Esophagus (tissue), 2 donors: ENCODE measurements at regions not wholly inside any gene's neighbourhood (a gene's known extent, or its start where the extent isn't known, plus 50 kb on each side); places are given as distances from the start of the nearest gene placed in this dataset.

Experiments used
- H3K27ac ChIP-seq, 2 donors: one replicate each; pipeline ENCODE4 v1.5.1; 2013; ENCODE audit warnings: low read depth in 2 of 2, mild to moderate bottlenecking in 2 of 2, inconsistent platforms in 1 of 2, low read length in 1 of 2, moderate library complexity in 1 of 2
- H3K27me3 ChIP-seq, 2 donors: one replicate each; pipeline ENCODE4 v1.6.1; 2013; ENCODE audit warnings: low read length in 2 of 2, control low read depth in 1 of 2, mild to moderate bottlenecking in 1 of 2; ENCODE audit not compliant: insufficient read depth in 2 of 2, control insufficient read depth in 1 of 2
- H3K36me3 ChIP-seq, 2 donors: one replicate each; pipeline ENCODE4 v1.6.1; 2013; ENCODE audit warnings: low read length in 1 of 2; ENCODE audit not compliant: control insufficient read depth in 2 of 2, insufficient read depth in 2 of 2
- H3K4me1 ChIP-seq, 2 donors: one replicate each; pipeline ENCODE4 v1.6.1; 2013; ENCODE audit warnings: low read length in 1 of 2; ENCODE audit not compliant: control insufficient read depth in 2 of 2, insufficient read depth in 2 of 2
- H3K4me3 ChIP-seq, 2 donors: one replicate each; pipeline ENCODE4 v1.5.1; 2013; ENCODE audit warnings: low read length in 2 of 2, mild to moderate bottlenecking in 2 of 2, low read depth in 1 of 2, moderate library complexity in 1 of 2
- H3K9me3 ChIP-seq, 2 donors: one replicate each; pipeline ENCODE4 v1.6.1; 2013; ENCODE audit warnings: mild to moderate bottlenecking in 2 of 2, low read depth in 1 of 2, low read length in 1 of 2, moderate library complexity in 1 of 2; ENCODE audit not compliant: control insufficient read depth in 2 of 2, insufficient read depth in 1 of 2
- WGBS, 2 donors: extraction: QIAGEN DNeasy Blood & Tissue Kit; methylation state at CpG; one replicate each; pipeline ENCODE4 v1.1.7; 2013; 5-methylcytosine and 5-hydroxymethylcytosine counted together
- donor health status: healthy with polysubstance abuse.
- donor health status: Bipolar disorder and iron deficiency.

DNA sequence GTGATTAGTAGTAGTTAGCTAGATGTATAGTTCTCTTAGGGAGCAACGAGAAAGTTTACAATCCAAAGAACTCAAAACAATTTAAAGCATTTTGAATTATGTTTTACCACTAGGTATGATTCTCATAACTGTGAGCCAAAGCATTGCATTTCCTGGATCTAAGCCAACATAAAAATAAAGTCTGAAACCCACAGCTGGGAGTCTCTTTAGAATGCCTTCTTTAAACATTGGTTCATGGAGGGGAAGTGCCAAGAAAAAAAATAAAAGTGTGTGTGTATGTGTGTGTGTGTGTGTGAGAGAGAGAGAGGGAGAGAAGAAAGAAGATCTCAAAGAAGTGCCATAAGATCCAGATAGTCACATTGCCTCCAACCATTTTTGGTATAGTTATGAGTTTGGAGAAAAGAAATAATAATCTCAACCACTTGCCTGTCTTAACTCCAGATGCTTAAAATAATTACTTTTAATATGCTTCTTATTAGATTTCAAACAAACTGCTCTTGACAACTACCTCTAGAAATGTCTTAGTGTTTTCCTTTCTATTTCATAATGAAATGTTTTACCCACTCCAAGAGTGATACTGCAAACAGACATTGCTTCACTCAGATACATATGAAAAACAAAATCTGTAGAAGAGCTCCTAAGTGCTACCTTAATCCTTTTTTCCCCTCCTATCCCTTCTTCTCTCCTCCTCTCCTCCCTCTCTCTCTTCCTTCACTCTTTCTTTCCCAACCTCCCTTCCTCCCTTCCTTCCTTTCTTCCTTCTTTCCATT is 554.1 kb downstream of the KCTD12 start:
- H3K4me1 ChIP-seq, result no peaks in the 10 kb centered on the region
- no peak overlapping the region for H3K4me3 ChIP-seq
- WGBS, 2 donors, result 13 to 15% methylated on average over 1 of the region's 1 CpG
- no peaks in the 10 kb centered on the region for H3K9me3 ChIP-seq
- H3K36me3 ChIP-seq, result no peaks in the 10 kb centered on the region
- H3K27me3 ChIP-seq, result no peaks in the 10 kb centered on the region
- no peak overlapping the region for H3K27ac ChIP-seq

DNA sequence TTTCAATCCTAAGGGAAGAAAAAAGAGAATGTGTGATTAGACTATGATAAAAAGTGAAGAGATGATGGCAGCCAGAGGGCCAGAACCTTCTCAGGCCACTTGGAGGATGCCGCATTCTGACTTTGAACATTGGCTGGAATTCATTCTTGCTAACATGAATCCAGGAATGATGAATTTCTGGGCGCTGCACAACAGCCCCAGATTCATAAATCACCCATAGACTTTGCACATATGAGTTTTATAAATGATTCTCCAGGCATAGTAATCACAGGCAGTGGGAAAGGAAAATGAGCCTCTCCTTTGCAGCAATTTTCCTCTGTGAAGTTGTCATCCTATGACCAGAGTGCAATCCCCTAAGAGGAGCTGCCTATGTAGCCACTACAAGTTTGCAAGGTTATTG is 555.4 kb downstream of the KCTD12 start:
- no peak overlapping the region for H3K27ac ChIP-seq
- no peaks in the 10 kb centered on the region for H3K4me1 ChIP-seq
- 58 to 61% methylated on average over 2 of the region's 2 CpGs for WGBS, 2 donors
- H3K36me3 ChIP-seq, result no peaks in the 10 kb centered on the region
- no peak overlapping the region for H3K4me3 ChIP-seq
- no peaks in the 10 kb centered on the region for H3K27me3 ChIP-seq
- no peaks in the 10 kb centered on the region for H3K9me3 ChIP-seq

DNA sequence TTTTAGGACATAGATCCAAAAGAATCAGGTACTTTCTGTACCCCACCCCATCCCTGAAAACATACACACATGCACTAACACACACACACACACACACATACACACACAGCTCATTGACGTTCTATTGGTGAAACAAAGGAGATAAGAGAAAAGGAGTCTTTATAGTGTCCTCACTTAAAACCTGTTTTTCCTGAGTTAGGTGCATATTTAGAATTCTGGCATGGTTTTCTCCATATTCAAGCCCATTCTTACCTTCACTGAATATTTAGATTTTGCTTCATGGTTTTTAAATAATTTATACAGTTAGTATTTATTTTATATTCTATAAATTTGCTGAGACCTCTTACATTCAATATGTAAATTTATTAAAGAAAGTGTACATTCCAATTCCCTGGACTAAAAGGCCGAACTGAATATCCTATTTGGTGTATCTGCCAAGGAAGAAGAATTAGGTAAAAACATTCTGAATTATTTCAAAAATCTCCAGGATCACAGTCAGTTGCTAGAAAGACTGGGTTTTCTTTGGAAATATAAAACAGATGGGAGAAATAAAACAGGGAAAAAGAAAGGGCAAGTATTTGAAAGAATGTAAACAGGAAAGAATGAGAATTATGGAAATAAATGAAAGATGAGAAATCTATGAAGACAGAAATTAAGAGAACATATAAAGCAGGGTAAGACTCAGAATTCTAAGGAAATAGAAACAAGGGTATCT is 556.2 kb downstream of the KCTD12 start:
- H3K36me3 ChIP-seq, result no peaks in the 10 kb centered on the region
- 58 to 67% methylated on average over 2 of the region's 2 CpGs for WGBS, 2 donors
- H3K9me3 ChIP-seq, result no peaks in the 10 kb centered on the region

DNA sequence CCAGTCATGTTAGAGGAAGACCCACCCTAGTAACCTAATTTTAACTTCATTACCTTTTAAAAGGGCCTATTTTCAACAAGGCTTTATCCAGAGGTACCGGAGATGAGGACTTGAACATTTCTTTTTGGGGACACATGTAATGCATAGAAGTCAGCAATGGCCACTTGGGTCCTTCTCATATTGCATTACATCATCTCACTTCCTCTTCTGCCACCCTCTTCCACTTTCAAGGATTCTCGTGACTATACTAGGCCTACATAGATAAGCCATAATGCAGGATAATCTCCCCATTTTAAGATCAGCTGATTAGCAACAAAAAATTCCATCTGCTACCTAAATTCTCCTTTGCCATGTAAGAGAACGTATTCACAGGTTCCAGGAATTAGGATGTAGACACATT is 557.2 kb downstream of the KCTD12 start:
- WGBS, 2 donors, result 86 to 87% methylated on average over 3 of the region's 3 CpGs
- H3K9me3 ChIP-seq, result no peaks in the 10 kb centered on the region
- H3K36me3 ChIP-seq, result no peaks in the 10 kb centered on the region

More for the DNA sequence above, 556.2 kb downstream of the KCTD12 start:
- no peaks in the 10 kb centered on the region for H3K4me1 ChIP-seq
- H3K27me3 ChIP-seq, result no peaks in the 10 kb centered on the region
- no peak overlapping the region for H3K27ac ChIP-seq
- H3K4me3 ChIP-seq, result no peak overlapping the region

DNA sequence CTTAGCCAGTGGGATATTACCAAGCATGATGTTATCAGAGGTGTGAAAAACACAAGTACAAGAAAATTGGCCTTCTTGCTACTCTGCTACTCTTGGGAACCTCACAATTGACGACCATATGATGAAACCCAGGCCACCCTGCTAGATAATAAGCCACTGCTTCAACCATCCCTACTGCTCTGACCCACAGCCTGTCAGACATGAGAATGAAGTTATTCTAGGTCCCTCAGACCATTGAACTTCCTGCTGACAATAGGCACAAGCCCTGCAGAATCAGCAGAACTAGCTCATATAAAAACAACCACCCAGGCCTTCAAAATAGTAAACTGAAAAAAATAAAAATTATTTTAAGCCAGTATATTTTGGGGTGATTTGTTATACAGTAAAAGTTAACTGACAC is 559.9 kb downstream of the KCTD12 start:
- Histone ChIP-seq H3K4me1 (no peaks in the 10 kb centered on the region), H3K27me3 (no peaks in the 10 kb centered on the region), H3K27ac (no peak overlapping the region), H3K4me3 (no peak overlapping the region), H3K36me3 (no peaks in the 10 kb centered on the region), H3K9me3 (no peaks in the 10 kb centered on the region)
- 41 to 52% methylated on average over 1 of the region's 1 CpG for WGBS, 2 donors

More for the DNA sequence above, 557.2 kb downstream of the KCTD12 start:
- Histone ChIP-seq H3K4me1 (no peaks in the 10 kb centered on the region), H3K27ac (no peak overlapping the region), H3K27me3 (no peaks in the 10 kb centered on the region), H3K4me3 (no peak overlapping the region)

DNA sequence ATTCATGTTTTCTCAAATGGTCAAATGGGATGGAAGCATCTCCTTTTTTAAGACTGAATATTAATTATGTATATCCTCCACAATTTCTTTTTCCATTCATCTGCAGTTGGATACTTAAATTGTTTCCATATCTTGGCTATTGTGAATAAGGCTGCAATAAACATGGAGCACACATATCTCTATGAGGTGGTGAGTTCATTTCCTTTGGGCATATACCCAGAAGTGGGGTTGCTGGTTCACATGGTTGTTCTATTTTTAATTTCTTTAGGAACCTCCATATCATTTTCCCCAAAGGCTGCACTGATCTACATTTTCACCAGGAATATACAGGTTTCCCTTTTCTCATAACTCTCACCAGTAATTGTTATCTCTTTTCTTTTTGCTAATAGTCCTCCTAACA is 566.3 kb downstream of the KCTD12 start:
- H3K27ac ChIP-seq, result no peak overlapping the region
- no peaks in the 10 kb centered on the region for H3K4me1 ChIP-seq
- no peak overlapping the region for H3K4me3 ChIP-seq
- no peaks in the 10 kb centered on the region for H3K9me3 ChIP-seq
- H3K27me3 ChIP-seq, result no peaks in the 10 kb centered on the region
- no peaks in the 10 kb centered on the region for H3K36me3 ChIP-seq

DNA sequence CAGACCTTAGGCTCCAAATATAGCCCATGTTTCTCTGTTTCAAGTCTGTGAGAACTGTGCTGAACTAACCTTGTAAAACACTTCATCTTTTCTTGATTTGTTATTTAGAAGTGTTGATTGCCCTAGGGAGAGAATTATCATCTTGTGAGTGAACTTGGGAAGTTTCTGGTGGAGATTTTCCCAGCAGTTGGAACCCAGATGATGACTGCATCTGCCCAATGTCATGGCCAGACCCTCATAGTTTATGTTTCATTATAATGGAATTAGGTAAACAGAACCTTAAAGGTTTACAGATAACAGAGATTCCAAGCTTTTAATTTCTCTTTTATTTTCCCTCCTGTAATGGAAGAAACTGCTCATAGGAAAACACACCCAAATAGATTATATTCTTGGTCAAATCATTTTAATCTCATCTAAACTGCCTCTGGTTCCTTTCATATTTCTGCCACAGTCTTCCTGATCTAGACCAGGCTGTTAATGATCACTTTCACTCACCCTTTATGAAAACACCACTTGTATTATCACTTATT is 569.1 kb downstream of the KCTD12 start:
- H3K4me3 ChIP-seq, result no peak overlapping the region
- no peaks in the 10 kb centered on the region for H3K9me3 ChIP-seq
- no peaks in the 10 kb centered on the region for H3K36me3 ChIP-seq
- no peaks in the 10 kb centered on the region for H3K4me1 ChIP-seq
- H3K27me3 ChIP-seq, result no peaks in the 10 kb centered on the region
- H3K27ac ChIP-seq, result no peak overlapping the region

DNA sequence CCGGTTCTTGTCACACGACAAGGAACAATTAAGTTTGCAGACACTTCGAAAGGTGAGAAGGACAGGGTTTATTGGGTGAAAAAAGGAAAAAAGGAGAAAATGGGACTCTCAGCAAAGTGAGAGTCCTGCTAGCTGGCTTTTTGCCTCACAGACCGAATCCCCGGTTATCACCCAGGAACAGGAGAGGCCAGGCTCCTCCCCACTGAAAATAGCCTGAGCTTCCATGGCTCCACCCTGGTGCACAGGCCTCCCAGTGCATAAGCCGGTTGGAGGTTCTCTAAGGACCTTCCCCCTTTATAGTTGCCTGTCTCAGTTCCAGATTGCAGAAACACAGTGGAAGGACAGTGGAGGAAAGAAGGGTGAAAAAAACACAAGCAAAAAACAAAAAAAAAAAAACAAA is 571.7 kb downstream of the KCTD12 start:
- Histone ChIP-seq H3K36me3 (no peaks in the 10 kb centered on the region), H3K9me3 (no peaks in the 10 kb centered on the region), H3K27ac (no peak overlapping the region), H3K4me1 (no peaks in the 10 kb centered on the region), H3K4me3 (no peak overlapping the region), H3K27me3 (no peaks in the 10 kb centered on the region)
- 75 to 76% methylated on average over 6 of the region's 6 CpGs for WGBS, 2 donors

DNA sequence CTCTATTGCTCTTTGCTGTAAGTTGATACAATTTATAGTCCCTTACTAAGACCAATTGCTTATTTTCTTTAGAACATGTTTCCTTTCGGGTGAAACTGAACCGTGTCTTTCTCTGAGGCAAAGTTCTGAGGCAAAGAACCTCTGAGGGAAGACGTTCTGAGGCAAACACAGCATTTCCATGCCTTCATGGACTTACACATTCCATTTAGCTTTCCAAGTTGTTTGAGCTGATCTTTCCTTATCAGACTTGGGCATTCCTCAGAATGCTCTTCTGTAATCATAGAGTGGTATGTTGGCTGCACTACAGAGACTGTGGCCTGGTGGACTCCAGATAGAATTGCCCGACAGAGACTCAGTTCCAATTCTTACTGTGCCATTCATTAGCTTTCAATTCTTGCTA is 579.1 kb downstream of the KCTD12 start:
- Histone ChIP-seq H3K27ac (no peak overlapping the region), H3K4me3 (no peak overlapping the region), H3K27me3 (no peaks in the 10 kb centered on the region), H3K36me3 (no peaks in the 10 kb centered on the region), H3K4me1 (no peaks in the 10 kb centered on the region), H3K9me3 (no peaks in the 10 kb centered on the region)
- WGBS, 2 donors, result 45 to 53% methylated on average over 4 of the region's 4 CpGs

DNA sequence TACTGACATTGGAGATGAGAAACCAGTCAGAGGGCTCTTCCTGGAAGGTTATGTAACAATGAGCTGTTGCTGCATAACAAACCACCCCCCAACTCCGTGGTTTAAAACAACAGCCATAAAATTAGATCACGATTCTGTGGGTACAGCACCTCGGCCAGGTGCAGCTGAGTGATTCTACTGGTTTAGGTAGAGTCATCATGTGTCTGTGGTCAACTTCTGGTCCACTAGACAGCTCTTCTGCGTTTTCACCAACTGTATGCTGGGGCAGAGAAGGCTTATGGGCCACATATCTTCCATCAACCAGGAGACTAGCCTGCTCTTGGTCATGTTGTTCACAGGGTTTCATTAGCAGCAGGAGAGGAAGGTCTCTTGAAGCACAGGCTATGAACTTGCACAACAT is 585.5 kb downstream of the KCTD12 start:
- Histone ChIP-seq H3K4me1 (no peaks in the 10 kb centered on the region), H3K9me3 (no peaks in the 10 kb centered on the region), H3K27ac (no peak overlapping the region), H3K36me3 (no peaks in the 10 kb centered on the region), H3K27me3 (no peaks in the 10 kb centered on the region), H3K4me3 (no peak overlapping the region)
- 76 to 78% methylated on average over 4 of the region's 4 CpGs for WGBS, 2 donors
